Panc1 (cell line): ENCODE measurements at regions not wholly inside any gene's neighbourhood (a gene's known extent, or its start where the extent isn't known, plus 50 kb on each side); places are given as distances from the start of the nearest gene placed in this dataset.

Experiments used
- POLR2AphosphoS5 ChIP-seq: IDR thresholded peaks from 2 replicates; pipeline ENCODE4 v1.6.1; 2012; ENCODE audit warnings: mild to moderate bottlenecking, low read depth, low read length, moderate library complexity
- REST ChIP-seq, 2 experiments: IDR thresholded peaks; 2 replicates each; pipeline ENCODE4 v1.6.1; 2011 to 2012; ENCODE audit warnings: low read depth in 2 of 2, control low read depth in 1 of 2, low read length in 1 of 2, mild to moderate bottlenecking in 1 of 2, moderate library complexity in 1 of 2; ENCODE audit not compliant: insufficient read depth in 1 of 2
- SIN3A ChIP-seq: IDR thresholded peaks from 2 replicates; pipeline ENCODE4 v1.6.1; 2012; ENCODE audit warnings: low read depth, mild to moderate bottlenecking, low read length, moderate library complexity, borderline replicate concordance; ENCODE audit not compliant: insufficient read depth
- TCF7L2 ChIP-seq: IDR thresholded peaks from 2 replicates; pipeline ENCODE4 v1.6.1; 2011; ENCODE audit warnings: mild to moderate bottlenecking, low read depth, low read length, inconsistent platforms
- TF ChIP-seq, protein P1 (sequence below): fragments of 450-650 bp; IDR thresholded peaks from 2 replicates; pipeline ENCODE4 v1.5.1; 2017; ENCODE audit warnings: mild to moderate bottlenecking

- TF ChIP-seq, protein P1, sequence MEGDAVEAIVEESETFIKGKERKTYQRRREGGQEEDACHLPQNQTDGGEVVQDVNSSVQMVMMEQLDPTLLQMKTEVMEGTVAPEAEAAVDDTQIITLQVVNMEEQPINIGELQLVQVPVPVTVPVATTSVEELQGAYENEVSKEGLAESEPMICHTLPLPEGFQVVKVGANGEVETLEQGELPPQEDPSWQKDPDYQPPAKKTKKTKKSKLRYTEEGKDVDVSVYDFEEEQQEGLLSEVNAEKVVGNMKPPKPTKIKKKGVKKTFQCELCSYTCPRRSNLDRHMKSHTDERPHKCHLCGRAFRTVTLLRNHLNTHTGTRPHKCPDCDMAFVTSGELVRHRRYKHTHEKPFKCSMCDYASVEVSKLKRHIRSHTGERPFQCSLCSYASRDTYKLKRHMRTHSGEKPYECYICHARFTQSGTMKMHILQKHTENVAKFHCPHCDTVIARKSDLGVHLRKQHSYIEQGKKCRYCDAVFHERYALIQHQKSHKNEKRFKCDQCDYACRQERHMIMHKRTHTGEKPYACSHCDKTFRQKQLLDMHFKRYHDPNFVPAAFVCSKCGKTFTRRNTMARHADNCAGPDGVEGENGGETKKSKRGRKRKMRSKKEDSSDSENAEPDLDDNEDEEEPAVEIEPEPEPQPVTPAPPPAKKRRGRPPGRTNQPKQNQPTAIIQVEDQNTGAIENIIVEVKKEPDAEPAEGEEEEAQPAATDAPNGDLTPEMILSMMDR = no peak
- TF ChIP-seq REST (IDR thresholded peaks at IDR 0.05; ENCODE audit: insufficient read depth in 1 of 2, low read depth in 2 of 2, low read length in 1 of 2) (no peak), POLR2AphosphoS5 (no peak), TCF7L2 (no peak), SIN3A (no peak)
Observed at GRCh38 chr9:23431459-23431858, 394.6 kb downstream of the ELAVL2 start.
